Activated CD8-positive, alpha-beta T cell treated with anti-CD3 and anti-CD28 coated beads for 36 hours (primary cell): ENCODE measurements at regions not wholly inside any gene's neighbourhood (a gene's known extent, or its start where the extent isn't known, plus 50 kb on each side); places are given as distances from the start of the nearest gene placed in this dataset.

Experiments used
- ATAC-seq: fragments of 200-7000 bp; cut with Tn5 transposase; one replicate; pipeline ENCODE4 v1.10.0; 2021; ENCODE audit warnings: mild to moderate bottlenecking, moderate library complexity
- CTCF ChIA-PET: fragments of 350-600 bp; sonication (Branson Sonifier 250); formaldehyde crosslinking; loops from one replicate; lab custom pipeline; 2021; ENCODE audit warnings: antibody characterized with exemption; lab: Charles Lee
- POLR2A ChIA-PET: fragments of 350-600 bp; sonication (Branson Sonifier 250); formaldehyde crosslinking; loops from one replicate; lab custom pipeline; 2021; ENCODE audit warnings: antibody characterized with exemption; lab: Charles Lee
- DNase-seq: peaks from one replicate; pipeline ENCODE4 v3.0.0-alpha.2; 2020
- H3K27ac Mint-ChIP-seq: one replicate; pipeline ENCODE4 v1.8.0; 2021; ENCODE audit warnings: mild to moderate bottlenecking, mixed read lengths
- H3K27me3 Mint-ChIP-seq: one replicate; pipeline ENCODE4 v1.8.0; 2021; ENCODE audit warnings: mixed read lengths
- H3K36me3 Mint-ChIP-seq: one replicate; pipeline ENCODE4 v1.8.0; 2021; ENCODE audit warnings: low read depth, mixed read lengths
- H3K4me1 Mint-ChIP-seq: one replicate; pipeline ENCODE4 v1.8.0; 2021; ENCODE audit warnings: low read depth, mixed read lengths
- H3K4me3 Mint-ChIP-seq: one replicate; pipeline ENCODE4 v1.8.0; 2021; ENCODE audit warnings: mild to moderate bottlenecking, moderate library complexity, mixed read lengths
- H3K9me3 Mint-ChIP-seq: one replicate; pipeline ENCODE4 v1.8.0; 2021; ENCODE audit warnings: mixed read lengths
- CTCF ChIP-seq: fragments of 200-600 bp; IDR thresholded peaks from one replicate; pipeline ENCODE4 v1.8.0; 2022; ENCODE audit warnings: antibody characterized with exemption, mild to moderate bottlenecking
- intact Hi-C: fragments of 100-400 bp; cut with micrococcal nuclease; formaldehyde crosslinking; loops from one replicate; pipeline ENCODE4 v1.10.0; 2022

- ChIA-PET CTCF (interaction anchor here (1.4 kb wide), 1 partner anchor 55 kb away, joined by 3 read pairs; no protein-coding TSS in a partner anchor), POLR2A (no interaction called here)
- DNase-seq (no peak), ATAC-seq (no peak)
- H3K4me3 Mint-ChIP-seq: no peak overlapping the region
- no peaks in the 10 kb centered on the region for H3K36me3 Mint-ChIP-seq
- intact Hi-C loops: no loop called here
- H3K4me1 Mint-ChIP-seq: peaks cover 14% of the 10 kb centered on the region
- H3K9me3 Mint-ChIP-seq: peaks cover 7% of the 10 kb centered on the region
- no peak overlapping the region for H3K27ac Mint-ChIP-seq
- no peak for TF ChIP-seq CTCF
- peaks cover 7% of the 10 kb centered on the region for H3K27me3 Mint-ChIP-seq
Observed at GRCh38 chr17:14595656-14596055, 294.8 kb downstream of the HS3ST3B1 start.

DNA sequence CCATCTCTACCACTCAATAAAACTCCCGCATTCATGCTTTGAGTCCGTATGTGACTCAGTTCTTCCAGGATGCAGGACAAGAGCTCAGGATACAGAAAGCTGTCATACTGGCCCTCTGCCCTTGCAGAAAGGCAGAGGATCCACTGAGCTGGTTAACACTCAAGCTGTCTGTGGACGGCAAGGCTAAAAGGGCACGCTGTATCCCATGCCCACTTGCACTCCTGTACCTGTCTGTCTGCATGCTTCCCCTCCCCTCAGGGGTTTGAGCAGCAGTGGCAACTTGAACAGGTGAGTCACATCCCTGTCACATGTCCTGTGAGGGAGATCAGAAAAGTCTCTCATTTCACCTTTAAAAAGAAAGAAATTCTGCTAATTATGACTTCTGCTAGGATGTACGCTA lies 293.8 kb downstream of the HS3ST3B1 start:
- H3K9me3 Mint-ChIP-seq: no peaks in the 10 kb centered on the region
- peaks cover 7% of the 10 kb centered on the region for H3K27me3 Mint-ChIP-seq
- H3K36me3 Mint-ChIP-seq: no peaks in the 10 kb centered on the region
- ChIA-PET POLR2A (no interaction called here), CTCF (no interaction called here)
- no peak overlapping the region for H3K4me3 Mint-ChIP-seq
- DNase-seq (no peak), ATAC-seq (no peak)
- TF ChIP-seq CTCF: no peak
- H3K4me1 Mint-ChIP-seq: peaks cover 14% of the 10 kb centered on the region
- no peak overlapping the region for H3K27ac Mint-ChIP-seq
- intact Hi-C loops: no loop called here

DNA sequence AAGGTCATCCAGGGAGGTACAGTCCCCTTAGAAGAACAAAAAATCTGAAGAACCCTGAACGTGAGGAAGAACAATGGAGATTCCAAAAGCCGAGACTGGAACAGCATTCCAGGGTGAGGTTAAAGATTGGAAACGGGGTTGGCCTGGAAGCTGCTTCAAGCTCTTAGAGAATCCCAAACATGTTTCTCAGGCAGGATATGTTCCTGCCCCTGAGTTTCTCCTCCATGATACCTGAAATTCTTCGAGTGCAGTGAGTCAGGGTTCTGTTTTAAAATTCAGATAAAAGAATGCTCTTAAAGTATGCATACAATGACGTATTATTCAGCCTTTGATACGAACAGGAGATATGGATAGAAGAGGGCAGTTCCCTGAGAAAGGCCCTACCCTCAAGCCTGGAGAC lies 293.1 kb downstream of the HS3ST3B1 start:
- ATAC-seq: no peak
- Mint-ChIP-seq H3K4me1 (peaks cover 14% of the 10 kb centered on the region), H3K27me3 (peaks cover 7% of the 10 kb centered on the region), H3K9me3 (no peaks in the 10 kb centered on the region), H3K27ac (no peak overlapping the region), H3K4me3 (no peak overlapping the region), H3K36me3 (no peaks in the 10 kb centered on the region)
- CTCF ChIA-PET: no interaction called here
- POLR2A ChIA-PET: no interaction called here
- no peak for DNase-seq
- no peak for TF ChIP-seq CTCF
- intact Hi-C loops: no loop called here

DNA sequence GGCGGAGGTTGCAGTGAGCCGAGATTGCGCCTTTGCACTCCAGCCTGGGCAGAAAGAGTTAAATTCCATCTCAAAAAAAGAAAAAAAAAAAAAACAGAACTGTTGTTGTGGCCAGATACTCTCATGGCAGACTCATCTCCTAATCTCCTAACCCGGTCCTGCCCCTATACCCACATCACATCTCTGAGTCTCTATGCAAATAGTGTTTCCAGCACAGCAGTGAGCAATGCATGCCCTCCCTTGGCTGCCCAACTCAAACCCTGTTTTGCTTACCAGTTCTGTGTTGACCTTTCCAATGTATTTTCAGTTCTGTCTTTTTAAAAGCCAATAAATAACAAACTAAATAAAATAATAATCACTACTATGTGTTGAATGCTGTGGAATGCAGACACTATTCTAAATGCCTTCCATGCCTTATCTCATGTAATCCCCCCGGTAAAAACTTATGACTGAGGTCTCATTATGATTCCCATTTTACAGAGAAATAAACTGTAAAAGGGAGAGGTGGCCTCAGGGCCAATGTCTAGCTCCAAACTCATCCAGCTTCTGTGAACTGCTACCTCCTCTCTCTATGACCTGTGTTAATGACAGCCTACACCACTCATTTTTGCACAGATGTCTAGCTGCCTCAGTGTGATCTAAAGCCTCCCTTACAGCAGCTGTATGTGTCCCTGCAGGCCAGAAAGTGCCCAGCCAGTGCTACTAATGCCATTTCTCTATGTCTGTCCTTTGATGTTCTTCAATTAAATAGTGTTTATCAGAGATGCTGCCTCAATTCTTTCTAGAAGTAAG lies 289.8 kb downstream of the HS3ST3B1 start:
- H3K9me3 Mint-ChIP-seq: no peaks in the 10 kb centered on the region
- intact Hi-C loops: no loop called here
- CTCF ChIA-PET: interaction anchor here (1.3 kb wide), 1 partner anchor 13 kb away, joined by 3 read pairs; no protein-coding TSS in a partner anchor
- ATAC-seq (no peak), DNase-seq (no peak)
- H3K36me3 Mint-ChIP-seq: no peaks in the 10 kb centered on the region
- no peak overlapping the region for H3K4me3 Mint-ChIP-seq
- H3K27ac Mint-ChIP-seq: no peak overlapping the region
- peaks cover 4% of the 10 kb centered on the region for H3K27me3 Mint-ChIP-seq
- H3K4me1 Mint-ChIP-seq: peaks cover 8% of the 10 kb centered on the region
- TF ChIP-seq CTCF: no peak
- POLR2A ChIA-PET: no interaction called here

DNA sequence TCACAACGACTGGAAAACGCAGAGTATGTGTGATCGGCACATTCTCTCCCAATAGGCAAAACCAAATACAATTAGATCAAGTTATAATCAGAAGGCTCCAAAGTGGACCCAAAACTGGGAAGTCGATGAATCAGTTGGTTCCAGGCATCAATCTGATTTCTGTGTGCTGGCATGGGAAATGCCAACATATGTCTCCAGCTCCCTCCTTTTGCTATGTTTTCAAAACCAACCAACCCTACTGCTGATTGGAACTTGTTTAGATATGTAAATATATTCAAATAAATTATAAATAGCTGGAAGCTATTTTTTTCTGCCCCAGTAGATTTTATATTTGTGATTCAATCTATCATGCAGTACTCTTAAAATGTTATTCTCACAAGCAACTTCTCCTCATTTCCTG lies 284.2 kb downstream of the HS3ST3B1 start:
- no peak for ATAC-seq
- DNase-seq: no peak
- no peaks in the 10 kb centered on the region for H3K36me3 Mint-ChIP-seq
- H3K4me3 Mint-ChIP-seq: no peak overlapping the region
- no peaks in the 10 kb centered on the region for H3K27me3 Mint-ChIP-seq
- no peaks in the 10 kb centered on the region for H3K9me3 Mint-ChIP-seq
- no peak for TF ChIP-seq CTCF
- intact Hi-C loops: no loop called here
- H3K4me1 Mint-ChIP-seq: no peaks in the 10 kb centered on the region
- ChIA-PET POLR2A (no interaction called here), CTCF (no interaction called here)
- no peak overlapping the region for H3K27ac Mint-ChIP-seq
